ENCODE measurements at regions not wholly inside any gene's neighbourhood (a gene's known extent, or its start where the extent isn't known, plus 50 kb on each side); places are given as distances from the start of the nearest gene placed in this dataset.

GRCh38 chr10:8396675-8397074, 342.2 kb downstream of the GATA3 start:
- intact Hi-C loops (cut with micrococcal nuclease; ENCODE audit: unreplicated experiment) = no loop called here
- CTCF ChIA-PET = no interaction called here
- H3K4me3 ChIP-seq = no peak overlapping the region
- no peaks in the 10 kb centered on the region for H3K9me3 ChIP-seq (ENCODE audit: insufficient read depth, low read depth)
- TF ChIP-seq CTCF (conservative IDR thresholded peaks at IDR 0.05) (no peak), EZH2 (IDR thresholded peaks at IDR 0.05; ENCODE audit: low read depth) (no peak)
- H3K27me3 ChIP-seq (ENCODE audit: insufficient read depth, low read depth) = no peaks in the 10 kb centered on the region
- no peak overlapping the region for H3K27ac ChIP-seq
- POLR2A ChIA-PET (ENCODE audit: unreplicated experiment) = no interaction called here
- no peaks in the 10 kb centered on the region for H3K9me2 ChIP-seq (ENCODE audit: insufficient read depth)
- peak in 1 of 2 experiments; percentile 40 for DNase-seq
- H2AFZ ChIP-seq = no peak overlapping the region
- no peaks in the 10 kb centered on the region for H3K79me2 ChIP-seq (ENCODE audit: low read depth)
- 0 out of 2 replicates have a peak, but pooled peaks cover 16% of the 10 kb centered on the region for H3K4me1 ChIP-seq (replicated peaks; ENCODE audit: insufficient read depth)
- no TSS peak for BruUV-seq (replicated peaks)
- no peaks in the 10 kb centered on the region for H4K20me1 ChIP-seq (ENCODE audit: insufficient read depth)
- H3F3A ChIP-seq (ENCODE audit: insufficient read depth, low read depth) = no peaks in the 10 kb centered on the region
- no peaks in the 10 kb centered on the region for H3K36me3 ChIP-seq (ENCODE audit: low read depth)
- no peak overlapping the region for H3K4me2 ChIP-seq

- no peak overlapping the region for H3K4me3 ChIP-seq
- H3K9me2 ChIP-seq (ENCODE audit: insufficient read depth) = no peaks in the 10 kb centered on the region
- H3K27me3 ChIP-seq (ENCODE audit: insufficient read depth, low read depth) = no peaks in the 10 kb centered on the region
- no peak overlapping the region for H3K27ac ChIP-seq
- no peak for TF ChIP-seq CTCF (conservative IDR thresholded peaks at IDR 0.05)
- TF ChIP-seq EZH2 (IDR thresholded peaks at IDR 0.05; ENCODE audit: low read depth) = no peak
- CTCF ChIA-PET = no interaction called here
- BruUV-seq (replicated peaks) = no TSS peak
- intact Hi-C loops (cut with micrococcal nuclease; ENCODE audit: unreplicated experiment) = no loop called here
- H3F3A ChIP-seq (ENCODE audit: insufficient read depth, low read depth) = no peaks in the 10 kb centered on the region; the same call in 1 of the 2 replicates
- peaks cover 9% of the 10 kb centered on the region for H3K4me1 ChIP-seq (replicated peaks; ENCODE audit: insufficient read depth)
- POLR2A ChIA-PET (ENCODE audit: unreplicated experiment) = no interaction called here
- H3K79me2 ChIP-seq (ENCODE audit: low read depth) = no peaks in the 10 kb centered on the region
- no peaks in the 10 kb centered on the region for H3K9me3 ChIP-seq (ENCODE audit: insufficient read depth, low read depth)
- H3K4me2 ChIP-seq = no peak overlapping the region
- no peaks in the 10 kb centered on the region for H3K36me3 ChIP-seq (ENCODE audit: low read depth)
- no peak overlapping the region for H2AFZ ChIP-seq
- DNase-seq = no peak
- H4K20me1 ChIP-seq (ENCODE audit: insufficient read depth) = no peaks in the 10 kb centered on the region
Measured at GRCh38 chr10:8398771-8399170, 344.3 kb downstream of the GATA3 start.

GRCh38 chr10:8400151-8400550, 345.7 kb downstream of the GATA3 start:
- TF ChIP-seq EZH2 (IDR thresholded peaks at IDR 0.05; ENCODE audit: low read depth) (no peak), CTCF (conservative IDR thresholded peaks at IDR 0.05) (no peak)
- H3K79me2 ChIP-seq (ENCODE audit: low read depth) = no peaks in the 10 kb centered on the region
- no peaks in the 10 kb centered on the region for H3K27me3 ChIP-seq (ENCODE audit: insufficient read depth, low read depth)
- H3K4me1 ChIP-seq (replicated peaks; ENCODE audit: insufficient read depth) = peaks cover 20% of the 10 kb centered on the region
- intact Hi-C loops (cut with micrococcal nuclease; ENCODE audit: unreplicated experiment) = loop anchor here (10.0 kb wide), 1 partner anchor 305 kb away; no protein-coding TSS in a partner anchor
- no peaks in the 10 kb centered on the region for H4K20me1 ChIP-seq (ENCODE audit: insufficient read depth)
- peaks cover 7% of the 10 kb centered on the region; the same call in 1 of the 2 replicates for H3F3A ChIP-seq (ENCODE audit: insufficient read depth, low read depth)
- CTCF ChIA-PET = no interaction called here
- no peak overlapping the region for H3K4me3 ChIP-seq
- H3K9me2 ChIP-seq (ENCODE audit: insufficient read depth) = no peaks in the 10 kb centered on the region
- no peak overlapping the region for H3K4me2 ChIP-seq
- no peaks in the 10 kb centered on the region for H3K9me3 ChIP-seq (ENCODE audit: insufficient read depth, low read depth)
- no peak for DNase-seq
- H3K27ac ChIP-seq = no peak overlapping the region
- H3K36me3 ChIP-seq (ENCODE audit: low read depth) = no peaks in the 10 kb centered on the region
- BruUV-seq (replicated peaks) = no TSS peak
- H2AFZ ChIP-seq = no peak overlapping the region
- POLR2A ChIA-PET (ENCODE audit: unreplicated experiment) = no interaction called here
